Thyroid gland (tissue), 4 donors: ENCODE measurements at regions not wholly inside any gene's neighbourhood (a gene's known extent, or its start where the extent isn't known, plus 50 kb on each side); places are given as distances from the start of the nearest gene placed in this dataset.

Experiments
- POLR2A ChIP-seq, 2 donors: fragments of 450-650 bp; IDR thresholded peaks; one replicate each; pipeline ENCODE4 v1.6.1; 2017; ENCODE audit warnings: antibody characterized with exemption in 2 of 2, mild to moderate bottlenecking in 2 of 2, moderate library complexity in 1 of 2
- TF ChIP-seq, protein P1 (sequence below), 6 experiments: fragments of 200-600 bp in 3 of 6; fragments of 450-650 bp in 3 of 6; sonication (generic) in 3 of 6; IDR thresholded peaks; one replicate each; pipeline ENCODE4 v1.5.1; 2016 to 2019; ENCODE audit warnings: antibody characterized with exemption in 6 of 6, mild to moderate bottlenecking in 2 of 6, inconsistent platforms in 1 of 6, moderate library complexity in 1 of 6

GRCh38 chr9:82757924-82758323 is 305.0 kb downstream of the RASEF start:
- TF ChIP-seq POLR2A (IDR thresholded peaks at IDR 0.05) = no peak
- TF ChIP-seq, protein P1, sequence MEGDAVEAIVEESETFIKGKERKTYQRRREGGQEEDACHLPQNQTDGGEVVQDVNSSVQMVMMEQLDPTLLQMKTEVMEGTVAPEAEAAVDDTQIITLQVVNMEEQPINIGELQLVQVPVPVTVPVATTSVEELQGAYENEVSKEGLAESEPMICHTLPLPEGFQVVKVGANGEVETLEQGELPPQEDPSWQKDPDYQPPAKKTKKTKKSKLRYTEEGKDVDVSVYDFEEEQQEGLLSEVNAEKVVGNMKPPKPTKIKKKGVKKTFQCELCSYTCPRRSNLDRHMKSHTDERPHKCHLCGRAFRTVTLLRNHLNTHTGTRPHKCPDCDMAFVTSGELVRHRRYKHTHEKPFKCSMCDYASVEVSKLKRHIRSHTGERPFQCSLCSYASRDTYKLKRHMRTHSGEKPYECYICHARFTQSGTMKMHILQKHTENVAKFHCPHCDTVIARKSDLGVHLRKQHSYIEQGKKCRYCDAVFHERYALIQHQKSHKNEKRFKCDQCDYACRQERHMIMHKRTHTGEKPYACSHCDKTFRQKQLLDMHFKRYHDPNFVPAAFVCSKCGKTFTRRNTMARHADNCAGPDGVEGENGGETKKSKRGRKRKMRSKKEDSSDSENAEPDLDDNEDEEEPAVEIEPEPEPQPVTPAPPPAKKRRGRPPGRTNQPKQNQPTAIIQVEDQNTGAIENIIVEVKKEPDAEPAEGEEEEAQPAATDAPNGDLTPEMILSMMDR (IDR thresholded peaks at IDR 0.05) = no peak
